ENCODE measurements at regions not wholly inside any gene's neighbourhood (a gene's known extent, or its start where the extent isn't known, plus 50 kb on each side); places are given as distances from the start of the nearest gene placed in this dataset.

GRCh38 chr5:114657342-114658130 lies 295.7 kb downstream of the KCNN2 start:
- DNase-seq (ENCODE audit: low spot score) = no peak

- DNase-seq (ENCODE audit: low spot score) = no peak
Measured at GRCh38 chr5:114649878-114650277, 288.0 kb downstream of the KCNN2 start.

DNA sequence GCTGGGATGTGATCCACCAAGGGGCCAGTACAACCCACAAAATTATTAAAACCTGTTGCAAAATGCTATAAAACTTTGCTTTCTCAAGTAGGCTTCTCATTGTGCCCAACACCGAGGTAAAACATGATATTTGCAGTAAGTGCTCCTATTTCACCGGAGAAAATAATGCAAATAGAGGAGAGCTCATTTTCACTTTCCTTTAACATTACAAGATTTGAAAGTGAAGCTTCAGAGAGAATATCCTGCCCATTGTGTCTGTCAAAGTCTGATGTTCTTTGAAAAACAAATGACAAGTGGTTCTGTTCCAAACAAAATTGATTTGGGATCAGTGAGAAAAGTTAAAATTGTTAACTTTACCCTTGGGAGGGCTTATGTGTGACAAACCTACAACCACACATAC lies 287.1 kb downstream of the KCNN2 start:
- DNase-seq (ENCODE audit: low spot score) = no peak

DNA sequence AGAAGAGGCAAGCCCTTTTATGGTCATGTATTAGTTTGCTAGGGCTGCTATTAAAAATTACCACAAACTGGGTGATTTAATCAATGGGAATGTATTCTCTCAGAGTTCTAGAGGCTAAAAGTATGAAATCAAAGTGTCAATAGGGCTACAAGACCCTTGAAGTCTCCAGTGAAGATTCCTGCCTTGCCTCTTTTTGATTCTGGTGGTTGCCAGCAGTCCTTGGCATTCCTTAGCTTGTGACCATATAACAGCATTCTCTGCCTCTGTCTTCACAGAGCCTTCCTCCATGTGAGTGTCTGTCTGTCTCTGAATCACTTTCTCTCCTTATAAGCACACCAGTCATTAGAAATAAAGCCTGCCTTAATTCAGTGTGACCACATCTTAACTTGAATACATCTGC lies 282.7 kb downstream of the KCNN2 start:
- DNase-seq (ENCODE audit: low spot score) = no peak

DNA sequence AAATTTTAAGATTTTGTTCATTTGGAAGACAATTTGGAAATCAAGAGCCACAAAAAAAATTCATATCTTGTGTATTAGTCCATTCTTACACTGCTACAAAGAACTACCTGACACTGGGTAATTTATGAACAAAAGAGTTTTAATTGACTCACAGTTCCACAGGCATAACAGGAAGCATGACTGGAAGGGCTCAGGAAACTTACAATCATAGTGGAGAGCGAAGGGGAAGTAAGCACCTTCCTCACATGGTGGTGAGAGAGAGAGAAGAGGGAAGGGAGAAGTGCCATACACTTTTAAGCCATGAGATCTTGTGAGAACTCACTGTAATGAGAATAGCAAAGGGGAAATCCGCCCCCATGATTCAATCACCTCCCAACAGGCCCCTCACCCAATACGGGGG lies 274.4 kb downstream of the KCNN2 start:
- DNase-seq (ENCODE audit: low spot score) = no peak

- DNase-seq (ENCODE audit: low spot score) = no peak
Measured at GRCh38 chr5:114634967-114635901, 273.4 kb downstream of the KCNN2 start.

GRCh38 chr5:114634517-114634916 lies 272.6 kb downstream of the KCNN2 start:
- DNase-seq (ENCODE audit: low spot score) = no peak

GRCh38 chr5:114612406-114612805 lies 250.5 kb downstream of the KCNN2 start:
- DNase-seq (ENCODE audit: low spot score) = no peak

DNA sequence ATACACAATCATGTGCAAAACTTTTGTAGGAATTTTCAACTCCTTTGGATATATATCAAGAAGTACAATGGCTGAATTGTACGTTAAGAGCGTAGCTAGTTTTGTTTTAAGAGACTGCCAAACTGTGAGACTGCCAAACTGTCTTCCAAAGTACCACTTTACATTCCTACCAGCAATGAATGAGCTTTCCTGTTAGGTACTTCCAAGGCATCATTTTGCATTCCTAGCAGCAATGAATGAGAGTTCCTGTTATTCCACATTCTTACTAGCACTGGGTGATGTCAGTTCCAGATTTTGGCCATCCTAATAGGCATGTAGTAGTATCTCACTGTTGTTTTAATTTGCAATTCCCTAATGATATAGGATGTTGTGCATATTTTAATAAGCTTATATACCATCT lies 219.3 kb downstream of the KCNN2 start:
- peak; percentile 61 for DNase-seq (ENCODE audit: low spot score)

- no peak for DNase-seq (ENCODE audit: low spot score)
Measured at GRCh38 chr5:114565871-114566270, 204.0 kb downstream of the KCNN2 start.

DNA sequence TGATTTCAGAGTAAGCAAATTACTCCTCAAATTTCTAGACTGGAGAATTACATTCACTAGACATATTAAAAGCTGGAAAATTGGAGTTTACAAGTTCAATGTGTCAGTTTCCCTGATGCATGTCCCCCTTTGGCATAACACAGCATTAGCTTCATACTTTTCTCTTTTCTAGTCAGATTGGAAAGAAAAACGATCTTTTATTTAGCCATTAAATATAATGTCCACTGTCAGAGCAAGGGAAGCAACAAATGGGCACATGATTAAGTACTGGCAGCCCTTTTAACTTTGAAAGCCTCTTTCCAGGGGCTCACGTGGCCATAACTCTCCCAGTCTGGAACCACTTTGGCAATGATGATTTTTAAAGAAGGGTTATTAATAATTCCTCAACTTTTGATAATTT lies 203.3 kb downstream of the KCNN2 start:
- no peak for DNase-seq (ENCODE audit: low spot score)

- no peak for DNase-seq (ENCODE audit: low spot score)
Measured at GRCh38 chr5:114561415-114561814, 199.5 kb downstream of the KCNN2 start.
